ENCODE measurements at regions not wholly inside any gene's neighbourhood (a gene's known extent, or its start where the extent isn't known, plus 50 kb on each side); places are given as distances from the start of the nearest gene placed in this dataset.

GRCh38 chr4:180603791-180604190 is 1639.4 kb upstream of the TENM3 start:
- Histone ChIP-seq H3K27me3 (replicated peaks; ENCODE audit: control insufficient read depth, insufficient read depth, low read length) (no peaks in the 10 kb centered on the region), H3K4me3 (replicated peaks; ENCODE audit: low read depth, low read length) (no peak overlapping the region), H3K36me3 (ENCODE audit: control insufficient read depth, insufficient read depth, low read length) (no peaks in the 10 kb centered on the region)
- DNase-seq (ENCODE audit: extremely low read depth, insufficient read length): no peak
- TF ChIP-seq, protein P1, sequence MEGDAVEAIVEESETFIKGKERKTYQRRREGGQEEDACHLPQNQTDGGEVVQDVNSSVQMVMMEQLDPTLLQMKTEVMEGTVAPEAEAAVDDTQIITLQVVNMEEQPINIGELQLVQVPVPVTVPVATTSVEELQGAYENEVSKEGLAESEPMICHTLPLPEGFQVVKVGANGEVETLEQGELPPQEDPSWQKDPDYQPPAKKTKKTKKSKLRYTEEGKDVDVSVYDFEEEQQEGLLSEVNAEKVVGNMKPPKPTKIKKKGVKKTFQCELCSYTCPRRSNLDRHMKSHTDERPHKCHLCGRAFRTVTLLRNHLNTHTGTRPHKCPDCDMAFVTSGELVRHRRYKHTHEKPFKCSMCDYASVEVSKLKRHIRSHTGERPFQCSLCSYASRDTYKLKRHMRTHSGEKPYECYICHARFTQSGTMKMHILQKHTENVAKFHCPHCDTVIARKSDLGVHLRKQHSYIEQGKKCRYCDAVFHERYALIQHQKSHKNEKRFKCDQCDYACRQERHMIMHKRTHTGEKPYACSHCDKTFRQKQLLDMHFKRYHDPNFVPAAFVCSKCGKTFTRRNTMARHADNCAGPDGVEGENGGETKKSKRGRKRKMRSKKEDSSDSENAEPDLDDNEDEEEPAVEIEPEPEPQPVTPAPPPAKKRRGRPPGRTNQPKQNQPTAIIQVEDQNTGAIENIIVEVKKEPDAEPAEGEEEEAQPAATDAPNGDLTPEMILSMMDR (IDR thresholded peaks at IDR 0.05; ENCODE audit: insufficient read depth, low read length, poor library complexity, severe bottlenecking): no peak

DNA sequence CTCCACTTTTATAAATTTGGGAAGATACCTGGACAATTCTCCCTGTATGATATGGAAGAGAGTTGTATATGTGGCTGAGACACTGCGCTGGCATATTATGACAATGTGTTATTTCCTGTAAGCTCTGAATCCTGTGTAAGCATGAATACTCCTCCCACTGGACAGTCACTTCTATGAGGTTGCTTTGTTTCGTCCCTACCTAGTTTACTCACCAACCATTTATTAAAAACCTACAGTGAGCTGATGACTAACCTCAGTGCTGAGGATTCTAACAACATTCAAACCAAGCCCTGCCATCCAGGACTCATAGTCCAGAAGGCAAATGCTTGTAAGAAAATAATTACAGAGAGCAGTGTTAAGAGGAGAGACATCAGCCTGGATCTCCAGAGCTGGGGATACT is 1632.9 kb upstream of the TENM3 start:
- no peaks in the 10 kb centered on the region for H3K36me3 ChIP-seq (ENCODE audit: control insufficient read depth, insufficient read depth, low read length)
- no peak for DNase-seq (ENCODE audit: extremely low read depth, insufficient read length)
- no peaks in the 10 kb centered on the region for H3K27me3 ChIP-seq (replicated peaks; ENCODE audit: control insufficient read depth, insufficient read depth, low read length)
- TF ChIP-seq, protein P1 (IDR thresholded peaks at IDR 0.05; ENCODE audit: insufficient read depth, low read length, poor library complexity, severe bottlenecking): no peak
- H3K4me3 ChIP-seq (replicated peaks; ENCODE audit: low read depth, low read length): no peak overlapping the region

GRCh38 chr4:180615746-180616145 is 1627.5 kb upstream of the TENM3 start:
- Histone ChIP-seq H3K36me3 (ENCODE audit: control insufficient read depth, insufficient read depth, low read length) (no peaks in the 10 kb centered on the region), H3K4me3 (replicated peaks; ENCODE audit: low read depth, low read length) (no peak overlapping the region), H3K27me3 (replicated peaks; ENCODE audit: control insufficient read depth, insufficient read depth, low read length) (no peaks in the 10 kb centered on the region)
- no peak for DNase-seq (ENCODE audit: extremely low read depth, insufficient read length)
- TF ChIP-seq, protein P1 (IDR thresholded peaks at IDR 0.05; ENCODE audit: insufficient read depth, low read length, poor library complexity, severe bottlenecking): no peak

DNA sequence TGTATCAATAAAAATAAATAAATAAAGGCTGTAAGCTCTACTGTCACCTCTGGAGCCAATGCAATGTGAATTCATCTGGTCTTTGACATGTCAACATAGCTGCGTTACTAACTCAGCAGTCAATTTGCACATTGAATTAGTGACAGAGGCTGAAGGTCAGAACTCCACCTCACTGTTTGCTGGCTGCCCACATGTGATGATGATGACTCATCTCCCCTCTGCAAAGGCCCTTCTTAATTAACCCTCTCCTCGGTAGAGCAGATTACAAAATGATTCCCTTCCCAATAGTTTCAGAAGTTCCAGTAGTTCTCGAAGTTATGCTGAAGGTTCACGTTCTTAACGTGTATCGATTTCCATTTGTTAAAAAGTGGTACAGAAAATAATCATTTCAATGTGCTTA is 1626.0 kb upstream of the TENM3 start:
- TF ChIP-seq, protein P1 (IDR thresholded peaks at IDR 0.05; ENCODE audit: insufficient read depth, low read length, poor library complexity, severe bottlenecking): no peak
- no peak overlapping the region for H3K4me3 ChIP-seq (replicated peaks; ENCODE audit: low read depth, low read length)
- DNase-seq (ENCODE audit: extremely low read depth, insufficient read length): no peak
- H3K36me3 ChIP-seq (ENCODE audit: control insufficient read depth, insufficient read depth, low read length): no peaks in the 10 kb centered on the region
- no peaks in the 10 kb centered on the region for H3K27me3 ChIP-seq (replicated peaks; ENCODE audit: control insufficient read depth, insufficient read depth, low read length)

DNA sequence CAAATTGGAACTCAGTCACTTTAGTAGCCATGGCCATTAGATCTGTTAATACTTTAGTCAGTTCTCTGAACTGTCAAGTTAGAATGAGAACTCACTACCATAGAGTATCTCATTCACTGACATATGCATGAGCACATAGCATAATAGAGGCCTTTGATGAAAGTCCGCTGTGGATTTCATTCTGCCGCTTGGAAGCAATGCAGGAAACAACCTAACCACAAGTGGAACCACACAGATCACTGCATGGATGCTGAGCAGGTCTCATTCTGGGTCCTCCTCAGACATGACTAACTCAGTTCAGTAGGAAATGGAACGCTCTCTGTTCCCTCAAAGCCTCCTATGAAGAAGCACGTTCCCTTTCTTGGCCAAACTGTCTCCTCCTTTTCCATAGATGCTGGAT is 1624.8 kb upstream of the TENM3 start:
- Histone ChIP-seq H3K27me3 (replicated peaks; ENCODE audit: control insufficient read depth, insufficient read depth, low read length) (no peaks in the 10 kb centered on the region), H3K36me3 (ENCODE audit: control insufficient read depth, insufficient read depth, low read length) (no peaks in the 10 kb centered on the region), H3K4me3 (replicated peaks; ENCODE audit: low read depth, low read length) (no peak overlapping the region)
- TF ChIP-seq, protein P1 (IDR thresholded peaks at IDR 0.05; ENCODE audit: insufficient read depth, low read length, poor library complexity, severe bottlenecking): no peak
- no peak for DNase-seq (ENCODE audit: extremely low read depth, insufficient read length)

- TF ChIP-seq, protein P1 (IDR thresholded peaks at IDR 0.05; ENCODE audit: insufficient read depth, low read length, poor library complexity, severe bottlenecking): no peak
- Histone ChIP-seq H3K4me3 (replicated peaks; ENCODE audit: low read depth, low read length) (no peak overlapping the region), H3K27me3 (replicated peaks; ENCODE audit: control insufficient read depth, insufficient read depth, low read length) (no peaks in the 10 kb centered on the region), H3K36me3 (ENCODE audit: control insufficient read depth, insufficient read depth, low read length) (no peaks in the 10 kb centered on the region)
- DNase-seq (ENCODE audit: extremely low read depth, insufficient read length): no peak
Observed at GRCh38 chr4:180619440-180619839, 1623.8 kb upstream of the TENM3 start.
